GM12865 (cell line): ENCODE measurements at regions not wholly inside any gene's neighbourhood (a gene's known extent, or its start where the extent isn't known, plus 50 kb on each side); places are given as distances from the start of the nearest gene placed in this dataset.
A peak's percentile ranks its signal among the peaks of the same experiment; 100 is the strongest.

Source experiments
- DNase-seq: peaks from one replicate; pipeline ENCODE4 v3.0.0; 2010; ENCODE audit warnings: low read depth
- H3K4me3 ChIP-seq: 2 replicates; pipeline ENCODE4 v1.5.1; 2011; ENCODE audit warnings: mild to moderate bottlenecking, low read depth, low read length, control low read depth
- CTCF ChIP-seq: IDR thresholded peaks from 2 replicates; pipeline ENCODE4 v1.5.1; 2011; ENCODE audit warnings: low read length, control low read depth, low read depth, inconsistent platforms; ENCODE audit not compliant: insufficient read depth; ENCODE audit errors: missing control alignments

DNA sequence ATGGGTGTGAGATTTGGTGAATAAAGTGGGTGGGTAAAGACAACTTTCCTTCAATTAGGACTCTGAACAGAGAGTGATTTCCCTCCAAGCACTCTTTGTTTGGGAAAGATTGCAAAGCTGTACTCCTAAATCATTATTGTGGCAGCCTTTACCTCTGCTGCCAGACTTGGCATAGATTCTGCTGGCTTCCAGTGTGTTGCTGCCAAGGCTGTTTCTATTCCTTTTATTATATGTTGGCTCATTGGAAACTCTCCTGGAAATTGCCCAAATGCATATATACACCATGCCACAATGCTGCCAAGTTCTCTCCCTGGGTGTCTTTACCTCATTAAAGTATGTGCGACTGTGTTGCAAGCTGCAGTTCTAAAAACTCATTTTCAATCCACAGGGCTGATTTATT is 668.0 kb downstream of the MRPL39 start:
- H3K4me3 ChIP-seq, result no peak overlapping the region
- DNase-seq, result no peak
- TF ChIP-seq CTCF, result no peak

GRCh38 chr21:24938573-24938972 is 668.7 kb downstream of the MRPL39 start:
- DNase-seq, result no peak
- no peak overlapping the region for H3K4me3 ChIP-seq
- TF ChIP-seq CTCF, result no peak

- no peak for DNase-seq
- H3K4me3 ChIP-seq, result no peak overlapping the region
- TF ChIP-seq CTCF, result no peak
These were observed 671.3 kb downstream of the MRPL39 start for GRCh38 chr21:24935991-24936390.

DNA sequence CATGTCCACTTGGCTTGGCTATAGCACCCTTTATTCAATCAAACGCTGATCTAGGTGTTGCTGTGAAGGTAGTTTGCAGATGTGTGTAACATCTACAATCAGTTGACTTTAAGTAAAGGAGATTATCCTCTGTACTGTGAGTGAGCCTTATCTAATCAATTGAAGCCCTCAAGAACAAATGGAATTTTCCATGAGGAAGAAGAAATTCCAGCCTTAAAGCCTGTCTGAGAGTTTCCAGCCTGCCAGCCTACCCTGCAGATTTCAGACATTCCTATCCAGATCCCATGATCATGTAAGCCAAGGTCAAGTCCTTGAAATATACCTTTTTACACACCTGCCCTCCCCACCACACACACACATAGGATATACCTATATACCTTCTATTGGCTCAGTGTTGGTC is 696.7 kb downstream of the MRPL39 start:
- no peak for TF ChIP-seq CTCF
- no peak overlapping the region for H3K4me3 ChIP-seq
- no peak for DNase-seq

DNA sequence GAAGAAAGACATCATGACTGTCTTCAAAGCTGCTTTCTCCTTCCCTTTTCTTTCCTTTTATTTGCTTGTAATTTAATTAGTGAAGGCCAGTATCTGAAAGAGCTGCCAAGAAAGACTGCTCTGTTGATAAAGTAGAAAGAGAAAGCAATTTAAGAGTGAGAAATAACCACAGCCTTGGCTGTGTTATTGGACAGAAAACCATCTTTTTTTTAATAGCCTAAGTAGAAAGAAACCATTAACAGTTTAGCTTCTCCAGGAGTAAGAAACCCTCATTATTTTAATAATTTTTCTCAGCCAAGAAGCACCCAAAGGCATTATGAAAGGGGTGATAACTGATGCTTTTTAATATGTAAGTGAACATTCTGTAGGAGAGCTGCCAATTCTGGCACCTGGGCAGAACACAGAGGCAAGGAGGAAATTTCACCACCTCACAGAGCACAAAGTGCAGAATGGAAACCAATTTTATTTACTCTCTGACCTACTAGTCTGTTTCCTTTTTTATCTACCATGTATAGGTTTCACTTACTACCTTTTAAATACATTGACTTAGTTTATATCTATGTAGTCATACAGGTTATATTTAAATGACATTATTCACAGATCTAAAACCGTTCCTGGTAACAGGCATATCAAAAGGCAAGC is 703.2 kb downstream of the MRPL39 start:
- H3K4me3 ChIP-seq, result no peak overlapping the region
- no peak for TF ChIP-seq CTCF
- DNase-seq, result peak; percentile 8

- no peak for TF ChIP-seq CTCF
- peak; percentile 31 for DNase-seq
- H3K4me3 ChIP-seq, result no peak overlapping the region
These were observed 708.1 kb downstream of the MRPL39 start for GRCh38 chr21:24899138-24899537.

DNA sequence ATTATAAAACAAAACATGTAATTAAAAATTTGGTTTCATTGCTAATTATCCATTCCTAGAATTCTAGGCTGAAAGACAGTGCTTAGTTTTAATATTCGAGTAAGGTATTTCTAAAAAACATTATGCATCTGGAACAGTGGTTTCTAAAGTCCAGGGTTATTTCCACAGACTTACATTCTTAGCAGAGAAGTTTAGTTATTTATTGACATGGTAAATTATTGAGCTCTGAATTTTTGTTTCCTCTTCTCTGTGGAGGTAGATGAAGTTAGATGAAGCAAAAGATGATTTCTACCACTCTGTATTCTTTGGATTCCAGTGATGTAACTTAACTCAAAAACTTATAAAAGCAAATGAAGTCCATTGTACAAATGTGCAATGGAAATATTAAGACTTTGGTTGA is 709.4 kb downstream of the MRPL39 start:
- no peak for DNase-seq
- TF ChIP-seq CTCF, result no peak

More for the DNA sequence above, 709.4 kb downstream of the MRPL39 start:
- H3K4me3 ChIP-seq, result no peak overlapping the region
